ENCODE measurements at regions not wholly inside any gene's neighbourhood (a gene's known extent, or its start where the extent isn't known, plus 50 kb on each side); places are given as distances from the start of the nearest gene placed in this dataset.
"Not testable (repeated sequence)": the region's sequence is repeated elsewhere in the genome, so short reads cannot be mapped to it uniquely, and the experiment has no call there.

DNA sequence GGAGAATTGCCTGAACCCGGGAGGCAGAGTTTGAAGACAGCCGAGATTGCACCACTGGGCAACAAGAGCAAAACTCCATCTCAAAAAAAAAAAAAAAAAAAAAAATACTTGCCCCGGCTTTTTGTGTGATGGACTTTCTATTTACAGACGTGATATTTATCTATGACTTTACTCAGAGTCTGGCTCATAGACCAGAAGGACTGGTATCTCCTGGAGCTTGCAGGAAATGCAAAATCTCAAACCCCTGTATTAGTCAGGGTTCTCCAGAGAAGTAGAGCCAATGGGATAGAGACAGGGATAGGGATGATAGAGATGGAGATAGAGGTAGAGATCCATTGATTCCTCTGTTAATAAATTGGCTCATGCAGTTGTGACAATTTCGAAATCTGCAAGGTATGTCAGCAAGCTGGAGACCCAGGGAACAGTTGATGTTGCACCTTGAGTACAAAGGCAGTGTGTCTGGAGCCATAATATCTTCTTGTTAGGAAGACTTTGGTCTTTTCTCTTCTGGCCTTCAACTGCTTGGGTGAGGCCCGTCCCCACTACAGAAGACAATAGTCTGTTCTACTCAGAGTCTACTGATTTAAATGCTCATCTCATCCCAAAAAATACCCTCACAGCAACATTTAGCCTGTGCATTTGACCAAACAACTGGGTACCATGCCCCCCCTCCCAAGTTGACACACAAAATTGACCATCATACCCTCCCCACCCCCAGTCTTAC lies 195.4 kb upstream of the MSX2 start:
- no peak for DNase-seq

DNA sequence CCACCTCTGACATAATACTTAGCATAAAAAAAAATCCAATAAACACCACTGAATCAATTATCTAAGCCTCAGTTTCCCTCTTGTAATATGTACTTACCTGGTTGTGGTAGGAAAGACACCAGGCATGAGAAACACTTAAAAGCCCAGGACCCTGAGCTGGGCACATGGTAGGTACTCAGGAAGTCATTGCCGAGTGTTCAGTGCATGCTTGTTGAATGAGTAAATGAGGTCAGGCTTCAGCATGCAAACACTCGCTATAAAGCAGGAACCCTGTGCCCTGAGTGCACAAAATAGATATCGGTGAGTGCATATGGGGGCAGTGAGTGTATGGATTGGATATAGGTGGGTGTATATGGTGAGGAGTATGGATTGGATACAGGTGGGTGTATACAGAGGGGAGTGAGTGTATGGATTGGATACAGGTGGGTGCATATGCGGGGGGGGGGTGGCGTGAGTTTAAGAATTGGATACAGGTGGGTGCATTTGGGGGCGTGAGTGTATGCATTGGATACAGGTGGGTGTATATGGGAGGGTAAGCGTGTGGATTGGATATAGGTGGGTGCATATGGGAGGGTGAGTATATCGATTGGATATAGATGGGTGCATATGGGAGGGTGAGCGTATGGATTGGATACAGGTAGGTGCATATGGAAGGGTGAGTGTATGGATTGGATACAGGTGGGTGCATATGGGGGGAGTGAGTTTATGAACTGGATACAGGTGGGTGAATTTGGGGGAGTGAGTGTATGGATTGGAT lies 194.3 kb upstream of the MSX2 start:
- no peak for DNase-seq

DNA sequence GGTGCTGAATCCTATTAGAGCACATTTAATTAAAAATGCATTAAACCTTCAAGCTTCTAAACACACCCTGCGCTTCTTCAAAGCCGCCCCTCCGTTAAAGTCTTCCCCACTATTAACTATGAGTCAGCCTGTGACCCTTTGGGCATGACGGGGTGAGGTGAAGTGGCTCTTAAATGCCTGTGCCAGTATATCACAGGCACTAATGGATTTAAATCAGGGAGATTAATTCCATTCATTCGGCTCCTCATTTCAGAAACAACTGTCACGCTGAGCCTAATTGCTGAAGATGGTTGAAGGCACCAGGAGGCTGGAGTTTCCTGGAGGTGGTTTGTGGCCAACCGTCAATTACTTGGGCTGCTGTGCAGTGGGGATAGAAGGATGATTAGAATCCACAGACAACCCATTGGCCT lies 192.6 kb upstream of the MSX2 start:
- peak; percentile 8 for DNase-seq

DNA sequence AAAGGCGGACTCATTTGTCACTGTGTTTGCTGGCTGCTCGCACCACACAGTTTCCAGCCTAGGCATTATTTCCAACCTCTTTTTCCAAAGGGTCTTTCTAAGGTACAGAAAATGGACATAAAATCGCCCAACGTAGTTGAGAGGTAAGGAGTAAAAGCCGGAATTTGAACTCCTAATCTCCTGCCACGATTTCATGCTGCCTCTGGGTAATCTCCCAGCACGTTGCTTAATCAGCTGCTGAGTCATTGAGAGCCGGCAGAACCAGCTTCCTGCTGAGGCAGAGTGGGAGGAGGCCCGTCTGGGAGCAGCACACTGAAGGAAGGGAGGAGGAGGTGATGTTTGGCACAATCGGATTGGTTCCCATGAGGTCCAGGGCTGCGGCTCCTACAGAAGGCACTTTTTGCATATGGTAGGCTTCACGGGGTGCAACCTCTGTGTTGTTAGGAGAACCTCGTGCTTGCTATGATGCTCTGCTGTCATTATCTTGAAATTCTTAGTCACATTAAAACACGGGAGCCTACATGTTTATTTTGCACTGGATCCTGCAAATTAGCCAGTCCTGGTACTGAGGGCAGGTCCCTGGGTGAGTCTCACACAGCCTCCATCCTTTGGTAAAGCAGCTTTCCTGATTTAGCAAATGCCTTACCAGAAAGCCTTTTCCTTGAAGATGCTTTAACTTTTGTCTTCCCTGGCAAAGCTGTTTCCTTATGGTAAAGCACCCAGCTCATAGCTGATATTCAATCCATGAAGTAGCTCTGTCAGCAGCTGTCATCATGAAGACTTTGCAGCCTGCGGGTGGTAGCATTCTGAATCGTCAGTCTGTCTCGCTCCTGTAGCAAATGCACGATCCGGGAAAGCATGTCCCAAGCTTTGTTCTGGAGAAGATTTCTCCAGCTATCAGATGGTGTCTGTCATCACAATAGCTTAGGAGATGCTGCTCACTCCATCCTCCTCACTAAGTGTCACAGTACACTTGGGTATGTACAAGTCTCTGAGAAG lies 191.6 kb upstream of the MSX2 start:
- peak; percentile 95 for DNase-seq

- peak; percentile 90 for DNase-seq
These were observed 190.6 kb upstream of the MSX2 start for GRCh38 chr5:174533751-174534241.

GRCh38 chr5:174535669-174536068 lies 188.7 kb upstream of the MSX2 start:
- peak; percentile 64 for DNase-seq

- DNase-seq, result not testable (repeated sequence)
These were observed 184.6 kb upstream of the MSX2 start for GRCh38 chr5:174539823-174540222.

GRCh38 chr5:174542037-174542436 lies 182.3 kb upstream of the MSX2 start:
- DNase-seq, result no peak

DNA sequence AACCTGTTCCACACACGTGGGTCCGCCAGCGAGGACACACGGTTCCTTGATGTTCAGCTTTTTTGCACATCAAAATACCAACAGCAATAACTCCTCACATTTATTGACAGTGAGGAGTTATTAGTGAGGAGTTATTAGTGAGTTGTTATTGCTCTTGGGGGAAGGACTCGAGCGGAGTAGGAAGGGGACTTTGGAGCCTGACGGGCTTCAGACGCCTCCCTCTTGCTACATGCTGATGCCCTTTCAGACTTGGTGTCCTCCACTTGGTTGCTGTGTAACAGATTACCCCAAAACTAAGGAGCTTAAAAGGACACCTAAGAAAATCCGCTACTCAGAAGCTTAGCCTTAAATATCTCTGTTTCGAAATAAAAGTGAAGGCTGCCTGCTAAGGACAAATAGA lies 181.9 kb upstream of the MSX2 start:
- DNase-seq, result no peak

DNA sequence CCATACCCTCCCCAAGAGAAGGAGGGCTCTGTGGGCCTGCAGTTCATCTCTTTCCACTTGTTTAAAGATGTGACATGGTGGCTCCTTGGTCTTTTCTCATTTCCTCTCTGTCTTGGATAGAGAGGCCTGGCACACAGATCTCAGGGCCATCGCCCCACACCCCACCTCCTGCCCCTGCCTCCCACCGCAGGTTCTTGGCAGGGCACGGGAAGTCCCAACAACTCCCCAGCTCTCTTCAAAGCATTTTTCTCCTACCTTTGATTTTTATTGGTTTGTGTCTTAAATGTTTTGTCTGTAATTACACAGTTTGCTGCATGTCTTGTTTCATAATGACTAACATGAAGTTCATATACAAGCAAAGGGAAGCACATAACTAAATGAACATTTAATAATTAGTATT lies 178.5 kb upstream of the MSX2 start:
- no peak for DNase-seq

DNA sequence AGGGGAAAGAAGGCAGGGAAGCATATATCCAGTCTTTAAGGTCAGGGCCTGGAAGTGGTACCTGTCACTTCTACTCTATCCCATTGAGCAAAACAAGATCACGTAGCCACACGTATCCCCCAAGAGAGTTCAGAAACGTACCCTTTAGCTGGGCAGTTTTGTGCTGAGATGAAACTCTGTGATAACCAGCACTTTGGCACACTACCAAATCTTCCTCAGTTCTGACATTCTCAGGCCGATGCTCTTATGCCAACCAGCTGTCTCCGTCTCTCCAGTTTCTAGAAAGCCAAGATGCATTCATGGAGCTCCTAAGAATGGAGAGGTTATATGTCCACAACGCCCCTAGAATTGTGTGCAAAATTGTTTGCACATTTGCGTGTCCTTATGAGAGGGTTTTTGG lies 176.6 kb upstream of the MSX2 start:
- no peak for DNase-seq

- DNase-seq, result no peak
These were observed 175.1 kb upstream of the MSX2 start for GRCh38 chr5:174549254-174549653.

GRCh38 chr5:174550026-174550425 lies 174.4 kb upstream of the MSX2 start:
- no peak for DNase-seq

- no peak for DNase-seq
These were observed 172.0 kb upstream of the MSX2 start for GRCh38 chr5:174552428-174552827.

- no peak for DNase-seq
These were observed 170.8 kb upstream of the MSX2 start for GRCh38 chr5:174553556-174553955.

DNA sequence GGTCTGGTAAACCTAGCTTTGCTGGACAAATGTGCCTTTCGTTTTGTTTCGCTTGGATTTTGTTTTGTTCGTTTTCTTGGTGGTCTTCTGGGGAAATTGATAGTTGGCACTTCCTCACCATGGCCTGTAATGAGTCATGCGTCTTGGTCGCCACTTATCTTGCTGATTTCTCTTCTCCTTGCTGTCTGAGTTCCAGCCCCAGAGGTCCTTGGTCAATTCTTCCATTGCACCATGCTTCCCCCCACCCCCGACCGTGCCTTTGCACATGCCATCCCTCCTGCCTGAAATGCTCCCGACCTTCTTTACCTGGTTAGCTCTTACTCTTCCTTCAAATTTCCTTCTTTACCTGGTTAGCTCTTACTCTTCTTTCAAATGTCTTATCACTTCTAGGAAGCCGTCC lies 168.7 kb upstream of the MSX2 start:
- DNase-seq, result no peak

DNA sequence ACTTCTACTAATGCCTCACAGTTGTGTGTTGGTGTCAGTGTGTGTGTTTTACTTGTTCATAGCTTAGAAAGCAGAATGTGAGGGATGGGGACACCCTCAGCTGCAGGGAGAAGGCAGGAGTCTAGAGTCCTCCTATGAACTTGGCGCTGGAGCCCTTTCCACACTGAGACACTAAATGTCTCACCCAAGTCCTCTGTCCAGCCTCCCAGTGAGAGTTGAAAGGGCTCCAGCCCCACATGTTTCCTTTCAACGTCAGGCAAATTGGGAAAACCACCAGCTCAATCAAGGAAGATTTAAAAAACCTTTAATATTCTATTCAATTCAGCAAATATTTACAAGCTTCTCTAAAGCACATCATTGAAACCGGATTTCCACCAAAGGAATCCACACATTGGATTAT lies 167.6 kb upstream of the MSX2 start:
- no peak for DNase-seq

DNA sequence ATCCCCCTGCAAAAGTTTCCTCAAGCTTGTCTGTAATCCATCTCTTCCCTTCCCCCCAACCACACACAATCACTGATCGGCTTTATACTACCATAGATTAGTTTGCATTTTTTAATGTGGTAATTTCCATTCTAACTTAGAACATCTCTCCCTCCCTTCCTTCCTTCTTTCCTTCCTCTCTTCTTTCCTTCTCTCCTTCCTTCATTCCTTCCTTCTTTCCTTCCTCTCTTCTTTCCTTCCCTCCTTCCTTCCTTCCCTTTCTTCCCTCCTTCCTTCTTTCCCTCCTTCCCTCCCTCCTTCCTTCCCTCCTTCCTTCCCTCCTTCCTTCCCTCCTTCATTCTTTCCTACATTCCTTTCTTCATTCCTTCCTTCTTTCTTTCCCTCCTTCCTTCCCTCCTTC lies 166.2 kb upstream of the MSX2 start:
- DNase-seq, result no peak

- DNase-seq, result peak; percentile 40
These were observed 165.2 kb upstream of the MSX2 start for GRCh38 chr5:174559141-174559540.

DNA sequence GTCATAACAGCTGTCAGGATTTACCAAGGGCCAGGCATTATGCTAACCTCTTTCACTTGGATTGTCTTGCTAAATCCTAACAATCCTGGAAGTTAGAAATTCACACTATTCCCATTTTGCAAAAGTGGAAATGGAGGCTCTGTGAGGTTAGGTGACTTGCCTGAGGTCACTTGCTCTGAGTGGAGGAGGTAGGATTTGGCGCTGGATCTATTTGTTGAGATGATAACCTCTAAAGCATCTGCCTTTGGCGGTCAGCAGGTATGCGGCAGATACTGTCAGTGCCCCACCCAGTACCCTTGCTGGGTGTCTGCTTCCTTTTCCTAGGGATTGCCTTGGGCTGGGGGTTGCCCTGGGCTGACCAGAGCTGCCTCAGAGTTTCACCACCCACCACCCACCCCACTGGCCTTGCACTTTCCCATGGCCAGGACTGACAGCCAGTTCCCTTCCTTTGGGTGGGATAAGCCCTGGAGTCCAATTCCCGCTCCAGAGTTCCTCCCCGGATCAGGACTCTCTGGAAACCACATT lies 164.8 kb upstream of the MSX2 start:
- no peak for DNase-seq

DNA sequence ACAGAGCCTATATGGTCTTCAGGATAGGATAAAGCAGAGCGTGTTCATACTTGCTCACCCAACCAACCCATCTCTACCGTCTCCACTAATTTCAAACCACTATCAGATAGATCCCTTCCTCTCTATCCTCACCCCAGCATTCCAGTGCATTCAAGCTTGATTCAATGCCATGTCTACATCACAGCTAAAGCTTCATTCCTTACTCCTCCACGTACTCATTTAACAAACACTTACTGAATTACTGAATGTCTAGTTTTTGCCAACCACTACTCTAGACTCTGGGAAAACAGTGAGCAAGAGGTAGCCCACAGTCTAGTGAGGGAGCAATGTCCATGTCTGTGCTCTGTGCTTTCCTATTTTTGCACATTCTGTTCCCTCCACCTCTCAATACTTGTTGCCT lies 163.5 kb upstream of the MSX2 start:
- DNase-seq, result no peak

DNA sequence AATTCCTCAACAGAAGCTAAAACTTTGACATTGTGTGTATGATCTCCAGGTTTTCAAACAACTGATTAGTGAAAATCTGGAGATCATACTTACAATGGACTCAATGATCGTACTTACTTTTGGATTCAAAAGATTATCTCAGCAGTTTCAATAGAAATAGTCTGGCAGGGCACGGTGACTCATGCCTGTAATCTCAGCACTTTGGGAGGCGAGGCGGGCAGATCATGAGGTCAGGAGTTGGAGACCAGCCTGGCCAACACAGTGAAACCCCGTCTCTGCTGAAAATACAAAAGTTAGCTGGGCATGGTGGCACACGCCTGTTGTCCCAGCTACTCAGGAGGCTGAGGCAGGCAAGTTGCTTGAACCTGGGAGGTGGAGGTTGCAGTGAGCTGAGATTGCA lies 161.3 kb upstream of the MSX2 start:
- DNase-seq, result not testable (repeated sequence)

DNA sequence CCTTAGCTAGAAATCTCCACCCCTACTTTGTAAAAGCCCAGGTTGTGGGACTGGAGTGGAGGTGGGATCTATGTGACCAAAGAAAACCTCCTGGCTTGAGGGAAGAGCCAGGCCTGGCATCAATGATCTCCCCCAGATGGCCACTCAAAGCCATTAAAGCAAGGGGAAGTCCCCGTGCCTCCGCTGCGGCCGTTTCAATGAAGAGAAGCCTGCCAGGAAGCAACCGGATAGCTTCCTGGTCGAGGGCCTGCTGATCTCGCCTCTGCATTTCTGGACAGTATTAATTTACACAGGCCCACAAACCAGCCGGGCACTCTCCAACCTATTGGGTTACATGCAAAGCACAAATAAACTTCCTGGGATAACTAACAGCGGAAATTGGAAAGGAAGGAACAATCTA lies 160.5 kb upstream of the MSX2 start:
- DNase-seq, result no peak
